IPS DF 6.9 (cell line): ENCODE measurements at regions not wholly inside any gene's neighbourhood (a gene's known extent, or its start where the extent isn't known, plus 50 kb on each side); places are given as distances from the start of the nearest gene placed in this dataset.

Experiments used
- DNase-seq: peaks from one replicate; pipeline ENCODE4 v3.0.0-alpha.2; 2013; ENCODE audit warnings: low read depth, low spot score
- H3K27ac ChIP-seq: one replicate; pipeline ENCODE4 v1.5.1; 2013; ENCODE audit warnings: low read length, control low read depth
- H3K27me3 ChIP-seq: 2 replicates; pipeline ENCODE4 v1.6.1; 2013; ENCODE audit warnings: mild to moderate bottlenecking, low read length; ENCODE audit not compliant: control insufficient read depth, insufficient read depth
- H3K36me3 ChIP-seq: 2 replicates; pipeline ENCODE4 v1.6.1; 2013; ENCODE audit warnings: low read length; ENCODE audit not compliant: control insufficient read depth, insufficient read depth
- H3K4me1 ChIP-seq: 2 replicates; pipeline ENCODE4 v1.6.1; 2013; ENCODE audit warnings: low read length; ENCODE audit not compliant: control insufficient read depth, insufficient read depth
- H3K4me3 ChIP-seq: 2 replicates; pipeline ENCODE4 v1.5.1; 2013; ENCODE audit warnings: mild to moderate bottlenecking, low read length
- H3K9me3 ChIP-seq: 2 replicates; pipeline ENCODE4 v1.6.1; 2013; ENCODE audit warnings: low read length, inconsistent platforms; ENCODE audit not compliant: control insufficient read depth, insufficient read depth
- WGBS: extraction: QIAGEN DNeasy Blood & Tissue Kit; methylation state at CpG from one replicate; pipeline ENCODE4 v1.1.7; 2013; ENCODE audit warnings: mixed read lengths, missing lambda C conversion rate; ENCODE audit not compliant: insufficient read length, insufficient coverage; 5-methylcytosine and 5-hydroxymethylcytosine counted together

GRCh38 chr4:36997727-36998126 lies 246.8 kb upstream of the NWD2 start:
- peaks cover 2% of the 10 kb centered on the region; the same call in 1 of the 2 replicates for H3K4me1 ChIP-seq
- no peaks in the 10 kb centered on the region for H3K36me3 ChIP-seq
- no CpG with 5 or more reads among the region's 3 CpGs for WGBS
- no peak overlapping the region for H3K27ac ChIP-seq
- no peak overlapping the region for H3K4me3 ChIP-seq
- no peaks in the 10 kb centered on the region for H3K9me3 ChIP-seq
- no peak for DNase-seq
- H3K27me3 ChIP-seq, result no peaks in the 10 kb centered on the region

GRCh38 chr4:37000281-37000680 lies 244.3 kb upstream of the NWD2 start:
- no CpG with 5 or more reads among the region's 2 CpGs for WGBS
- H3K9me3 ChIP-seq, result no peaks in the 10 kb centered on the region
- no peaks in the 10 kb centered on the region for H3K27me3 ChIP-seq
- DNase-seq, result no peak
- H3K4me1 ChIP-seq, result peaks cover 2% of the 10 kb centered on the region; the same call in 1 of the 2 replicates
- no peak overlapping the region for H3K27ac ChIP-seq
- no peaks in the 10 kb centered on the region for H3K36me3 ChIP-seq
- H3K4me3 ChIP-seq, result no peak overlapping the region

- no peaks in the 10 kb centered on the region for H3K27me3 ChIP-seq
- DNase-seq, result no peak
- H3K27ac ChIP-seq, result no peak overlapping the region
- no peaks in the 10 kb centered on the region for H3K36me3 ChIP-seq
- H3K4me1 ChIP-seq, result no peaks in the 10 kb centered on the region; the same call in 1 of the 2 replicates
- H3K9me3 ChIP-seq, result no peaks in the 10 kb centered on the region
- H3K4me3 ChIP-seq, result no peak overlapping the region
- no CpG with 5 or more reads among the region's 30 CpGs for WGBS
Observed at GRCh38 chr4:37001688-37002436, 242.7 kb upstream of the NWD2 start.

- Histone ChIP-seq H3K4me3 (no peak overlapping the region), H3K4me1 (no peaks in the 10 kb centered on the region; the same call in 1 of the 2 replicates), H3K27ac (no peak overlapping the region), H3K9me3 (no peaks in the 10 kb centered on the region), H3K27me3 (no peaks in the 10 kb centered on the region), H3K36me3 (no peaks in the 10 kb centered on the region)
- no peak for DNase-seq
- no CpG with 5 or more reads among the region's 2 CpGs for WGBS
Observed at GRCh38 chr4:37002625-37003024, 241.9 kb upstream of the NWD2 start.

- no peaks in the 10 kb centered on the region for H3K27me3 ChIP-seq
- no peak overlapping the region for H3K4me3 ChIP-seq
- H3K27ac ChIP-seq, result no peak overlapping the region
- H3K9me3 ChIP-seq, result no peaks in the 10 kb centered on the region
- no peaks in the 10 kb centered on the region for H3K36me3 ChIP-seq
- WGBS, result no CpG with 5 or more reads among the region's 2 CpGs
- DNase-seq, result no peak
- H3K4me1 ChIP-seq, result no peaks in the 10 kb centered on the region
Observed at GRCh38 chr4:37008199-37008598, 236.3 kb upstream of the NWD2 start.

GRCh38 chr4:37014584-37014983 lies 230.0 kb upstream of the NWD2 start:
- DNase-seq, result no peak
- Histone ChIP-seq H3K4me3 (no peak overlapping the region), H3K27me3 (no peaks in the 10 kb centered on the region), H3K4me1 (no peaks in the 10 kb centered on the region), H3K9me3 (no peaks in the 10 kb centered on the region), H3K36me3 (no peaks in the 10 kb centered on the region), H3K27ac (no peak overlapping the region)

- Histone ChIP-seq H3K4me1 (no peaks in the 10 kb centered on the region), H3K27me3 (no peaks in the 10 kb centered on the region), H3K27ac (no peak overlapping the region), H3K4me3 (no peak overlapping the region), H3K9me3 (no peaks in the 10 kb centered on the region), H3K36me3 (no peaks in the 10 kb centered on the region)
- WGBS, result no CpG with 5 or more reads among the region's 2 CpGs
- no peak for DNase-seq
Observed at GRCh38 chr4:37015391-37015790, 229.2 kb upstream of the NWD2 start.

GRCh38 chr4:37023504-37023903 lies 221.0 kb upstream of the NWD2 start:
- DNase-seq, result no peak
- H3K4me1 ChIP-seq, result no peaks in the 10 kb centered on the region
- H3K9me3 ChIP-seq, result no peaks in the 10 kb centered on the region
- no peaks in the 10 kb centered on the region for H3K36me3 ChIP-seq
- H3K27me3 ChIP-seq, result no peaks in the 10 kb centered on the region
- no peak overlapping the region for H3K4me3 ChIP-seq
- H3K27ac ChIP-seq, result no peak overlapping the region
- no CpG with 5 or more reads among the region's 1 CpG for WGBS

- H3K27ac ChIP-seq, result no peak overlapping the region
- H3K4me3 ChIP-seq, result no peak overlapping the region
- no peaks in the 10 kb centered on the region for H3K36me3 ChIP-seq
- no peaks in the 10 kb centered on the region for H3K4me1 ChIP-seq
- H3K9me3 ChIP-seq, result no peaks in the 10 kb centered on the region
- DNase-seq, result no peak
- H3K27me3 ChIP-seq, result no peaks in the 10 kb centered on the region
Observed at GRCh38 chr4:37023996-37024395, 220.5 kb upstream of the NWD2 start.

GRCh38 chr4:37040816-37041215 lies 203.7 kb upstream of the NWD2 start:
- WGBS, result no CpG with 5 or more reads among the region's 3 CpGs
- no peaks in the 10 kb centered on the region for H3K36me3 ChIP-seq
- no peak overlapping the region for H3K27ac ChIP-seq
- H3K27me3 ChIP-seq, result no peaks in the 10 kb centered on the region
- no peak overlapping the region for H3K4me3 ChIP-seq
- H3K9me3 ChIP-seq, result no peaks in the 10 kb centered on the region
- no peak for DNase-seq
- no peaks in the 10 kb centered on the region for H3K4me1 ChIP-seq

- no peak overlapping the region for H3K27ac ChIP-seq
- no peaks in the 10 kb centered on the region for H3K27me3 ChIP-seq
- no peak overlapping the region for H3K4me3 ChIP-seq
- H3K4me1 ChIP-seq, result no peaks in the 10 kb centered on the region
- no CpG with 5 or more reads among the region's 2 CpGs for WGBS
- H3K36me3 ChIP-seq, result no peaks in the 10 kb centered on the region
- DNase-seq, result no peak
- no peaks in the 10 kb centered on the region for H3K9me3 ChIP-seq
Observed at GRCh38 chr4:37043342-37043741, 201.2 kb upstream of the NWD2 start.
